Gastroesophageal sphincter (tissue), 3 donors: ENCODE measurements at regions not wholly inside any gene's neighbourhood (a gene's known extent, or its start where the extent isn't known, plus 50 kb on each side); places are given as distances from the start of the nearest gene placed in this dataset.

Experiments
- EP300 ChIP-seq: sonication (generic); formaldehyde crosslinking; IDR thresholded peaks from one replicate; pipeline ENCODE4 v1.6.1; 2017; ENCODE audit warnings: antibody characterized with exemption, mild to moderate bottlenecking
- POLR2A ChIP-seq, 2 donors: fragments of 450-650 bp; IDR thresholded peaks; one replicate each; pipeline ENCODE4 v1.6.1; 2017; ENCODE audit warnings: antibody characterized with exemption in 2 of 2, mild to moderate bottlenecking in 2 of 2, moderate library complexity in 1 of 2
- POLR2AphosphoS5 ChIP-seq: sonication (generic); formaldehyde crosslinking; IDR thresholded peaks from one replicate; pipeline ENCODE4 v1.6.1; 2017; ENCODE audit warnings: antibody characterized with exemption
- TF ChIP-seq, protein P1 (sequence below), 4 experiments: fragments of 200-600 bp in 2 of 4; fragments of 450-650 bp in 2 of 4; sonication (generic) in 1 of 4; IDR thresholded peaks; one replicate each; pipeline ENCODE4 v1.5.1; 2017 to 2019; ENCODE audit warnings: antibody characterized with exemption in 4 of 4, mild to moderate bottlenecking in 2 of 4, moderate library complexity in 2 of 4

GRCh38 chr2:43159797-43160196, 66.6 kb downstream of the ZFP36L2 start:
- TF ChIP-seq POLR2A (IDR thresholded peaks at IDR 0.05): no peak
- TF ChIP-seq, protein P1, sequence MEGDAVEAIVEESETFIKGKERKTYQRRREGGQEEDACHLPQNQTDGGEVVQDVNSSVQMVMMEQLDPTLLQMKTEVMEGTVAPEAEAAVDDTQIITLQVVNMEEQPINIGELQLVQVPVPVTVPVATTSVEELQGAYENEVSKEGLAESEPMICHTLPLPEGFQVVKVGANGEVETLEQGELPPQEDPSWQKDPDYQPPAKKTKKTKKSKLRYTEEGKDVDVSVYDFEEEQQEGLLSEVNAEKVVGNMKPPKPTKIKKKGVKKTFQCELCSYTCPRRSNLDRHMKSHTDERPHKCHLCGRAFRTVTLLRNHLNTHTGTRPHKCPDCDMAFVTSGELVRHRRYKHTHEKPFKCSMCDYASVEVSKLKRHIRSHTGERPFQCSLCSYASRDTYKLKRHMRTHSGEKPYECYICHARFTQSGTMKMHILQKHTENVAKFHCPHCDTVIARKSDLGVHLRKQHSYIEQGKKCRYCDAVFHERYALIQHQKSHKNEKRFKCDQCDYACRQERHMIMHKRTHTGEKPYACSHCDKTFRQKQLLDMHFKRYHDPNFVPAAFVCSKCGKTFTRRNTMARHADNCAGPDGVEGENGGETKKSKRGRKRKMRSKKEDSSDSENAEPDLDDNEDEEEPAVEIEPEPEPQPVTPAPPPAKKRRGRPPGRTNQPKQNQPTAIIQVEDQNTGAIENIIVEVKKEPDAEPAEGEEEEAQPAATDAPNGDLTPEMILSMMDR (IDR thresholded peaks at IDR 0.05): no peak
- no peak for TF ChIP-seq POLR2AphosphoS5
- no peak for TF ChIP-seq EP300
